Hippocampal formation (tissue), 2 donors: ENCODE measurements at regions not wholly inside any gene's neighbourhood (a gene's known extent, or its start where the extent isn't known, plus 50 kb on each side); places are given as distances from the start of the nearest gene placed in this dataset.

Source experiments
- DNase-seq, 2 donors: peaks; one replicate each; lab custom pipeline; 2025; lab: John Stamatoyannopoulos, UW

GRCh38 chr2:100192825-100193224, 50.4 kb upstream of the AFF3 start:
- DNase-seq = no peak

DNA sequence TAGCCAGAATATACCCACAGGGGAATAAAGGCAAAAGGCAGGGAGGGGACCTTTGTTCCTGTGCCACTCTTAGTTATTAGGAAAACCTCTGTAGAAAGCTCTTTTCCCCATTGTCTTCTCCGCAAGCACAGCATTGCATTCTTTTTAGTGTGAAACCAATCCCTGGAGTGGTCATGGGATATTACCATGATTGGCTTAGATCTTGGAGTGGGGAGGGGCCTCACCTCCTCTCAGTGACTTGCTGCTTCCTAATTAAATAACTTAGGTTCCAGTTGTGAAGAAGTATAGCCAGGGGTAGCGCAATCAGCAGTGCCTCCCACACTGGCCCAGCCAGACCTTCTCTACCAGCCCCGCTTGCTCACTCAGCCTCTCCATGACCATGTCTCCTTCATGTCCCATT, 49.9 kb upstream of the AFF3 start:
- no peak for DNase-seq
